H54 (cell line): ENCODE measurements at regions not wholly inside any gene's neighbourhood (a gene's known extent, or its start where the extent isn't known, plus 50 kb on each side); places are given as distances from the start of the nearest gene placed in this dataset.

Source experiments
- DNase-seq: peaks from one replicate; pipeline ENCODE4 v3.0.0; 2011; ENCODE audit warnings: low spot score, mixed read lengths; ENCODE audit not compliant: insufficient read length
- FAIRE-seq: peaks from 3 replicates; lab custom pipeline; 2011; peaks lifted over from hg19 to GRCh38; lab: Jason Lieb, UNC
- POLR2A ChIP-seq: IDR thresholded peaks from 2 replicates; pipeline ENCODE4 v1.6.1; 2011; ENCODE audit warnings: low read depth, mild to moderate bottlenecking, low read length

DNA sequence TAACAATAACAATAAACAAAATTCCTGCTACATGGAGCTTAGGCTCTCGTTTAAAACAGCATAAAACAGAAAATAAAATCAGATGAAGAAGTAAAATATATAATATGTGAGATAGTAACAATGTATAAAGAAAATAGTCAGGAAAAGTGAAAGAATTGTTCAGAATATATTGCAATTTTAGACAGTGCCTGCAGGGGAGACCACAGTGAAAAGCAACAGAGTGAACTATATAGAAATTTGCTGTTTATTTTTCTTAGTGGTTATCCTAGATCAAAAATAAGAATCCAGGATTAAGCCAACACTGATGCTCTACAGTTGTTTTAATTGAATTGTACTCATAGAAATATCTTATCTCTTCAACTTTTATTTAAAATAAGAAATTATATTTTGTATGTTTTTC, 1639.0 kb upstream of the B3GALT2 start:
- DNase-seq (no peak), FAIRE-seq (no peak)
- no peak for TF ChIP-seq POLR2A

DNA sequence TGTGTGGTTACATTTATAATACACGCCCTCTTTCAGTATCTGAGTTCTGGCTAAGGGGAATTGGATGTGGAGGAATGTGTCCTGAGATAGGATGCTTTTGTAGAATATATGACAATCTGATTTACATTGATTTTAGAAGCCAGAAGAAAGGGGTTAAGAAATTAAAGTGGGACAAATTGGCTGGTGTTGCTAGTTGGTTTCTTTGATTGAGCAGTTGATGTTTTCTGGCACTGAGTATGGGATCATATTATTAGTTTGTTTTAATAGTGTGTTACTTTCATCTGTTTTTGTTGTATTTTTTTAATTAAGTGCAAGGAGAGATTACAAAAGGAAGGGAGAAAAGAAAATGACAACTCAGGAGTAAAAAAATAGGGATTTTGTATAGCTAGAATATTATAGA, 1634.7 kb upstream of the B3GALT2 start:
- DNase-seq = no peak
- FAIRE-seq = no peak
- no peak for TF ChIP-seq POLR2A

DNA sequence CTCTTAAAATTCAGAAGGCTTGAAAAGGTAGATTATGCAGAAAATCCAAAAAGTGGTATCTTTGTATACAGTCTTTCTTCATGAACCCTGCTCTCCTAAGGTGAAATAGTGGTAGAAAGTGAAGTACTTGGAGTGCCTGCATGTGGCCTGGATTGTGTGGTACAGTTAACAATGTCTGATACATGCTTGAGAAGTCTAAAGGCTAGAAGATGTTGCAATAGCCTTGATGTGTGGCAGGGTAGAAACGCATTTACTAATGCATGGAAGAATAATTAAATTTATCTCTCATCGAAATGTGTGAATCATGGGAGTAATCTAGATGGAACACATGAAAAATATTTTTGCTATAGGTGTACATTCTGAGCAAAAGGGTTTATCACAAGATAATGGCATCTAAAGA, 1632.3 kb upstream of the B3GALT2 start:
- DNase-seq = no peak
- TF ChIP-seq POLR2A = no peak
- FAIRE-seq = no peak

DNA sequence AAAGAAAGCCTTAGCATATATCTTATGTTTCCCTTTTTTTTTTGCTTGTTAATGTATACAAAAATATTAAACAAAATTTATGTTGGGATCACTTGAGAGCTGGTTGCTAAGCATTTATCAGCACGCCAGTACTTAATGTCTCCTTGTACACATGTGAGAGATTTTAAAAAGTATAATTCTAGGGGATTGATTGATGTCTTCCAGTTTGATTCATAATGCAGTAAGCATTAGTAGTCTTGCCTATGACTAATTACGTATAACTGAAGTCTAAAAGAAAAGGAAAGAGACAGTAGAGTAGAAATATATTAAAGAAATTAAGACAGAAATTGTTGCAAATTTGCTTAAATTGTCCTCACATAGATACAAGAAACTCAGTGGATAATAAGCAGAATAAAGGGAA, 1630.4 kb upstream of the B3GALT2 start:
- DNase-seq (no peak), FAIRE-seq (no peak)
- TF ChIP-seq POLR2A = no peak

DNA sequence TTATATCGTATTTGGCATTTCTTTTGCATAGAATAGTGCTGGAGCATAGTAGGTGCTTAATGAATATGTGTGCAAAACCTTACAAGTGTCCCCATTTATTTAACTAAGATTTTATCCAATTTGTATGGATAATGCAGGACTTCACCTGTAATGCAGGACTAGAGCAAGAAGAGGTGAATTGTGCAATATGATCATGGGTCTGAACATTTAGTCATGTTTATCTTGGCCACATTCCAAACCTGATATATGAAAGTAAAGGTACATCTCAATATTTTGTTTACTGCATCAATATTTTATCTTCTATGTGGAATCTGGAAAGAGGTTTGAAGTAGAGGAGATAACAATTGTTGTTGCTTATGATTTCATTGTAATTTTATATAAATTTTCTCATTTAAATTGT, 1626.7 kb upstream of the B3GALT2 start:
- TF ChIP-seq POLR2A = no peak
- DNase-seq = no peak
- FAIRE-seq = no peak

DNA sequence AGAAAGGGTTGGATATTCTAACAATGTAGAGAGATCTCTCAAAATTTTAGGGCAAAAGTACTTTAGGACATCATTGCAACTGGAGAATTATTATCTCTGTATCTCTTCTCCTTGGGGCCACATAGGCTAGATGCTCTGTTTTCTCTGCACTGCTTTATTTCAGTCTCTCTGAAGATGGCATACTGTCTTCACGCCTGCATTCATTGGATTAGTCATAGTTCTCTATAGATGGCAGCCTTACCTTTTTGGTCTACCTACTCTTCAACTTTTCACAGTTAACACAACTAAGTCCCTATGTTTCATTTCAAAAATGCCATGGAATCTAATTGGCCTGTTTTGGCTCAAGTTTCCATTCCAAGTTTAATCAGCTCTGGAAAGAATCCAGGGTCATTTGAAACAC, 1623.3 kb upstream of the B3GALT2 start:
- TF ChIP-seq POLR2A = no peak
- FAIRE-seq = no peak
- no peak for DNase-seq

DNA sequence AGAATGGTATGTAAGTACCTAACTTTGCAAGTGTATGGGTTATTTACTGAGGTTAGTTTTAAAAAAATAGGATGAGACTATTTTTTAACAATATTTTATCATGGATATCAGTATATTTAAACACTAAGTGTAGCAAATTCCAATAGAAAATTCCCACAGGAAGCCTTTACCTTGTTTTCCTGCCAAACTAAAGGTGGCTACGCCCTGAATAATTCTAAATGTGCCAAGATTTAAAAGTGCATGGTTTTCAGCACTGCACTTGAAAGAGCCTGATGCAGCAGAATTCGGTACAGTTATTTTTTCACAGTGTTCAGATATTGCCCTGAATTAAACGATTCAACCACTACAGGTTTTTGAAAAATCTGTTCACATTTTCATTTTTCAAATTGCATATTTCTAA, 1622.8 kb upstream of the B3GALT2 start:
- DNase-seq (no peak), FAIRE-seq (no peak)
- no peak for TF ChIP-seq POLR2A

DNA sequence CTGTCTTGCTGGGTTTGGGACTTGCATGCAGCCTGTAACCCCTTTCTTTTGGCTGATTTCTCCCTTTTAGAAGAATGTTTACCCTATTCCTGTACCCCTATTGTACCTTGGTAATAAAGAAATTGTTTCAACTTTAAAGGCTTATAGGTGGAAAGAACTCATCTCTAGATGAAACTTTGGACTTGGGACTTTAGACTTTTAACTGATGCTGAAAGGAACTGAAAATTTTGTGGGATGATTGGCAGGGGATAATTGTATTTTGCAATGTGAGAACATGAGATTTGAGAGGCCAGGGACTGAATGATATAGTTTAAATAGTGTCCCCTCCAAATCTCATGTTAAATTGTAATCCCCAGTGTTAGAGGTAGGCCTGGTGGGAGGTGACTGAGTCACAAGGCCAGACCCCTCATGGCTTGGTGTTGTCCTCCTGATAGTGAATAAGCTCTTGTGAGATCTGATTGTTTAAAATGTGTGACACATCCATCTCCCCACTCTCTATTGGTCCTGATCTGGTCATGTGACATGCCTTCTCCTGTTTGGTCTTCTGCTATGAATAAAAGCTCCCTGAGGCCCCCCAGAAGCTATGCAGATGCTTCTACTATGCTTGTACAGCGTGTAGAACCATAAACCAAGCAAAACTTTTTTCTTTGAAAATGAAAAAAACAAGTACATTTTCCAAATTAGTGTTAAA, 1621.3 kb upstream of the B3GALT2 start:
- TF ChIP-seq POLR2A = no peak
- no peak for FAIRE-seq
- DNase-seq = no peak

DNA sequence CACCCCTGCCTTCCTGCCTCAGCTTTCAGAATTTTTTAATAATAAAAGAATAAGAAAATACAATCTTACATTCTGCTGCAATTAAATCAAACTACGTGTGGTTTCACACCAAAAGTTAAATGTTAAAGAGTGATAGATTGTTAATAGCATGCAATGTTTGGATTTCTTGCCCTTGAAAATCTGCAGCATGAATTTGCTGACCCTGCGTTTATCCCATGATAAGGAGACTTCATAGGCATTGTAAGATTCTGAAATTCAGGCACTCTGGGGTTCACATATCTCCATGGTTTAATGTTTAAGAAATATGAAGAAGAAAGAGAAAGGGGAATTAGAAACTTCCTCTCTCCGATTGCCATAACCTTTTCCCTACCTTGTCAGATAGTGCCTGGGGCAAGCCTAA, 1616.2 kb upstream of the B3GALT2 start:
- DNase-seq = no peak
- FAIRE-seq = no peak
- TF ChIP-seq POLR2A = no peak

DNA sequence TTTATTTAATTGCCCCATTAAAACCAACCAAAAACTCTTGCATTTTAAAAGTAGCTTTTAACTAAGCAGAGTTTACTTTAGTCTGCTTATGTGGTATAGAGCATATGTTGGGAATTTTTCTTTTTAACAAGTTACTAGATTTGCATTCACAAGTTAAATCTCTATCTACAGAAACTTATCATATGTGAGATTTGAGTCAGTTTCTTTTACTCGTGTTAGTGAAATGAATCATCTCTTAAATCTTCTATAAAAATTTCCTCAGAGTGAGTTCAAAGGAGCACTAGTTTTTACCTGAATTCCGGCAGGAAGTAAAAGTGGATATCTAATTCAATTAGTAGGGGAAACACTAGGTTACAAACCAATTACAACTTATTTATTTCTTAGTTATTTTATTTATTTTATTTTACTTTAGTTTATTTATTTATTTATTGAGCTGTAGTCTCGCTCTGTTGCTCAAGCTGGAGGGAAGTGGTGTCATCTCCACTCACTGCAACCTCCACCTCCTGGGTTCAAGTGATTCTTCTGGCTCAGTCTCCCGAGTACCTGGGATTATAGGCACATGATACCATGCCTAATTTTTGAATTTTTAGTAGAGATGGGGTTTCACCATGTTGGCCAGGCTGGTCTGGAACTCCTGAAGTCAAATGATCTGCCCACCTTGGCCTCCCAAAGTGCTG, 1609.6 kb upstream of the B3GALT2 start:
- TF ChIP-seq POLR2A = no peak
- FAIRE-seq (no peak), DNase-seq (no peak)

DNA sequence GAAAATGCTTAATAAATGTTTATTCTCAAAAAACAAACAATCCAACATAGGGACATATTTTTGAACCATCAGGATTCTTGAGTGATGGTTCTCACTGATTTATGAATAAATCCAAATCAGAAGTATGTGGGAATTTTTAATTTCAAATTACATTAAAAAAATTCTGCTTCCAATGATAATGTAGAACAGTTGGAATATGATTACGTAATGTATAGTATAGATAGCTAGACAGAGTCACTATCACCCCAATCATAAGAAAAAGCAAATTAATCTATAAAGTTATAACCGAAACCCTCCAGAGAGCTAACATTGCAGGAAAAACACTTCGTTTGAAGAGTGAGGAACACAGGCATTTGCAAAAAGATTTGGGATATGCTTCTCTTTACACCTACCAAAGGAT, 1600.6 kb upstream of the B3GALT2 start:
- DNase-seq (no peak), FAIRE-seq (no peak)
- no peak for TF ChIP-seq POLR2A

DNA sequence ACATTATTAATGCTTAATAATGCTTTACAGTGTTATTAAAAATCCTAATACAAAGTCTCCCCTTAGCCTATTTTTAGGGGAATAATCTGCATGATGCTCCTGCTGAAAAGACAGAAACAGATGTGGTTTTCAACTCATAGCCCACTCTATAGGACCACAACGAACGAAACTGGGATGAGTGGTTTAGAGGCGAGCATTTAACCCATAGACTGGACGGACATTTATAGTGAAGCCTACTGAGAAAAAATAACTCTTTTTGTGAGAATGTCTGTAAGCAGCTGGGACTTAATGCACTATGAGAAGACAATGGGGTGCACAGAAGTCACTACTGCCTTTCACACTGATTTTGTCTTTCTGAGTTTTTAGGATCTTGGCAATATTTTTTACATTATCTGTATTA, 1599.6 kb upstream of the B3GALT2 start:
- no peak for DNase-seq
- no peak for TF ChIP-seq POLR2A
- FAIRE-seq = no peak

DNA sequence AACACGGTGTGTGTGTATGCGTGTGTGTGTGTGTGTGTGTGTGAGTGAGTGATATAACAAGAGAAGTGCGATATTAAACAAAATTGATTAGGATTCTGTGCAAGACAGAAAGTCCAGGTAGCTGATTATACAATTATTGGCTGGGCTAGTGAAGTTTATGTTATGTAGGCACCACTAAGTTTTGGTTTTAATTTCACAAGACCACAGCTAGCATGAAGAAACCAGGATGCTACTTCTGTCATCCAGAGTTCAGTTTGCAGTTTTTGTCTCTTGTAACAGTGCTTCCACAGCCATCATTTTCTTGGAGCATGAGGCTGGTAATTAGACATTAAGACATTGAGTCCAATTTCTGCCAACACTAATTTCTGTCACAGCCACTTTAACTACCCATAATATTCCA, 1590.2 kb upstream of the B3GALT2 start:
- TF ChIP-seq POLR2A = no peak
- FAIRE-seq = no peak

DNA sequence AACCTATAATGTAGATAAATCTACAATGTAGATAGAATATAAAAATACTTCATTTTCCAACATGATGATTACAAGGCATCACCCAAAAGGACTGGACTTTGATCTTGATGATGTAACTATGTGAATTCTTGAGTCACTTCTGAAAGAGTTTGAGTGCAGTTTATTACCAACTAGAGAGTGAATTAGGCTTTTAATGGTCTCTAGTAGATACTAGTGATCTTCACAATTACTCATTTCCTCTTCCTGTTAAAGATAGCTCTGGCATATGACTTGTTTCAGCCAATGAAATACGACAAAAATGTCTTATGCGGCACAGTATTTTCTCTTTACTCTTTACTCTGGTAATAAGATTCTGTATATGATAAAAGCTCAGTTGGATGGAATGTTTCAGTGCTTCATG, 1588.1 kb upstream of the B3GALT2 start:
- no peak for FAIRE-seq

More for the DNA sequence above, 1590.2 kb upstream of the B3GALT2 start:
- DNase-seq = no peak

More for the DNA sequence above, 1588.1 kb upstream of the B3GALT2 start:
- TF ChIP-seq POLR2A = no peak
- no peak for DNase-seq
